ENCODE measurements at regions not wholly inside any gene's neighbourhood (a gene's known extent, or its start where the extent isn't known, plus 50 kb on each side); places are given as distances from the start of the nearest gene placed in this dataset.
A peak's percentile ranks its signal among the peaks of the same experiment; 100 is the strongest.

GRCh38 chr5:159730285-159730684, 186.0 kb upstream of the ADRA1B start:
- DNase-seq (ENCODE audit: low spot score) (no peak), ATAC-seq (no peak)
- Mint-ChIP-seq H3K4me1 (ENCODE audit: low read depth in 2 of 2) (peaks cover 11 to 13% of the 10 kb centered on the region in 2 donors), H3K27ac (no peak overlapping the region), H3K9me3 (peaks cover 3% of the 10 kb centered on the region), H3K4me3 (no peak overlapping the region), H3K27me3 (peaks cover 53 to 75% of the 10 kb centered on the region in 2 donors), H3K36me3 (no peaks in the 10 kb centered on the region)

DNA sequence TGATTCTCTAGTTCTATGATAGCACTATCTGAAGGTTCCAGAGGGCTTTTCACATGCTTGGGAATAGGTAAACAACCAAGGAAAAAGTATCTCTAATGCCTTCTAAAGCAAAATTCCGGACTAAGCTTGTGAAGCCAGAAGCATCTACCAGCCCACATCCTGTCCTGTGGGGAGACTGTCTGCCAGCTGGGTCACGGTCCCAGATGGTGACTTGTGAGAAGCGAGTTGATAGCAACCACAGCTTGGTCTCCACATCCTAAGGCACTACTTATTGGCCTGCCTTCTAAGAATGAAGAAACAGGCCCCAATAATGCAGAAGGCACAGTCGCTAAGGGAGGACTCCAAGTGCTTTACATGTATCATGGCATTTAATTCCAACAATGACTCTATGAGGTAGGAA, 184.1 kb upstream of the ADRA1B start:
- ATAC-seq (peak in 1 of 2 donors; percentile 51), DNase-seq (ENCODE audit: low spot score) (no peak)
- H3K9me3 Mint-ChIP-seq, result peaks cover 3% of the 10 kb centered on the region
- peaks cover 54 to 78% of the 10 kb centered on the region in 2 donors for H3K27me3 Mint-ChIP-seq
- H3K4me3 Mint-ChIP-seq, result no peak overlapping the region
- peaks cover 11 to 13% of the 10 kb centered on the region in 2 donors for H3K4me1 Mint-ChIP-seq (ENCODE audit: low read depth in 2 of 2)
- no peaks in the 10 kb centered on the region for H3K36me3 Mint-ChIP-seq
- H3K27ac Mint-ChIP-seq, result no peak overlapping the region

DNA sequence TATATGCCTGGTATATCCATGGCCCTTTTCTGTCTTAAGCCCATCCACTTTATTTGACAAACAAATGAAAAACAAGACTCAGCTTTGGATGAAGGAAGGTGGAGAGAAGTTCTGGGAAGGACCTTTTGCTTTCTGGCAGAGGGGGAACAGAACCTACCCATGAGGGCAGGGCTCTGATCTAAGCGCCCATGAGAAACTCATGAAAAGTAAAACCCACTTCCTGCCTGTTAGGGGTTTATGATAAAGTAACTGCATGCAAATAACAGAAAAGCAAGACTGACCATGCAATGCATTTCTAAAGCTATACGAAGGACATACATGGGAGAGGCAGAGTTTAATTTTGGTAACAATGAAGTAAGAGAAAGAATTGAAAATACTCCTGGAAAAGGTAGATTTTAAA, 181.9 kb upstream of the ADRA1B start:
- no peak for DNase-seq (ENCODE audit: low spot score)
- ATAC-seq, result no peak
- Mint-ChIP-seq H3K4me3 (no peak overlapping the region), H3K9me3 (peaks cover 3% of the 10 kb centered on the region), H3K27me3 (peaks cover 56 to 76% of the 10 kb centered on the region in 2 donors), H3K27ac (no peak overlapping the region), H3K4me1 (ENCODE audit: low read depth in 2 of 2) (peaks cover 11 to 16% of the 10 kb centered on the region in 2 donors), H3K36me3 (no peaks in the 10 kb centered on the region)

GRCh38 chr5:159735036-159735435, 181.2 kb upstream of the ADRA1B start:
- Mint-ChIP-seq H3K9me3 (peaks cover 3% of the 10 kb centered on the region), H3K36me3 (no peaks in the 10 kb centered on the region), H3K4me1 (ENCODE audit: low read depth in 2 of 2) (peaks cover 11 to 16% of the 10 kb centered on the region in 2 donors), H3K27ac (no peak overlapping the region), H3K4me3 (no peak overlapping the region), H3K27me3 (peaks cover 51 to 70% of the 10 kb centered on the region in 2 donors)
- DNase-seq (ENCODE audit: low spot score) (no peak), ATAC-seq (no peak)

- DNase-seq (ENCODE audit: low spot score) (no peak), ATAC-seq (peak in 1 of 2 donors; percentile 20)
- no peak overlapping the region for H3K4me3 Mint-ChIP-seq
- peaks cover 7% of the 10 kb centered on the region for H3K9me3 Mint-ChIP-seq
- peaks cover 11 to 16% of the 10 kb centered on the region in 2 donors for H3K4me1 Mint-ChIP-seq (ENCODE audit: low read depth in 2 of 2)
- no peak overlapping the region for H3K27ac Mint-ChIP-seq
- no peaks in the 10 kb centered on the region for H3K36me3 Mint-ChIP-seq
- H3K27me3 Mint-ChIP-seq, result peaks cover 50 to 67% of the 10 kb centered on the region in 2 donors
These were observed 180.3 kb upstream of the ADRA1B start for GRCh38 chr5:159735749-159736660.

GRCh38 chr5:159736844-159737243, 179.4 kb upstream of the ADRA1B start:
- Mint-ChIP-seq H3K27ac (no peak overlapping the region), H3K9me3 (peaks cover 7% of the 10 kb centered on the region), H3K4me3 (no peak overlapping the region), H3K36me3 (no peaks in the 10 kb centered on the region), H3K27me3 (peaks cover 47 to 59% of the 10 kb centered on the region in 2 donors), H3K4me1 (ENCODE audit: low read depth in 2 of 2) (peaks cover 11 to 16% of the 10 kb centered on the region in 2 donors)
- DNase-seq (ENCODE audit: low spot score), result no peak
- ATAC-seq, result no peak

GRCh38 chr5:159737263-159737662, 179.0 kb upstream of the ADRA1B start:
- no peak for ATAC-seq

GRCh38 chr5:159741829-159742322, 174.4 kb upstream of the ADRA1B start:
- Mint-ChIP-seq H3K27ac (no peak overlapping the region), H3K36me3 (no peaks in the 10 kb centered on the region), H3K4me3 (no peak overlapping the region), H3K27me3 (peaks cover 35 to 39% of the 10 kb centered on the region in 2 donors), H3K4me1 (ENCODE audit: low read depth in 2 of 2) (peaks cover 0 to 3% of the 10 kb centered on the region in 2 donors), H3K9me3 (peaks cover 4% of the 10 kb centered on the region)
- ATAC-seq (no peak), DNase-seq (ENCODE audit: low spot score) (no peak)

More at GRCh38 chr5:159737263-159737662, 179.0 kb upstream of the ADRA1B start:
- Mint-ChIP-seq H3K9me3 (peaks cover 7% of the 10 kb centered on the region), H3K27ac (no peak overlapping the region), H3K4me3 (no peak overlapping the region), H3K27me3 (peaks cover 44 to 56% of the 10 kb centered on the region in 2 donors), H3K4me1 (ENCODE audit: low read depth in 2 of 2) (peaks cover 8 to 13% of the 10 kb centered on the region in 2 donors), H3K36me3 (no peaks in the 10 kb centered on the region)
- DNase-seq (ENCODE audit: low spot score), result no peak

- DNase-seq (ENCODE audit: low spot score) (no peak), ATAC-seq (no peak)
- Mint-ChIP-seq H3K9me3 (peaks cover 4% of the 10 kb centered on the region), H3K27me3 (peaks cover 27 to 28% of the 10 kb centered on the region in 2 donors), H3K4me1 (ENCODE audit: low read depth in 2 of 2) (peaks cover 0 to 3% of the 10 kb centered on the region in 2 donors), H3K36me3 (no peaks in the 10 kb centered on the region), H3K4me3 (no peak overlapping the region), H3K27ac (no peak overlapping the region)
These were observed 173.0 kb upstream of the ADRA1B start for GRCh38 chr5:159743234-159743633.

DNA sequence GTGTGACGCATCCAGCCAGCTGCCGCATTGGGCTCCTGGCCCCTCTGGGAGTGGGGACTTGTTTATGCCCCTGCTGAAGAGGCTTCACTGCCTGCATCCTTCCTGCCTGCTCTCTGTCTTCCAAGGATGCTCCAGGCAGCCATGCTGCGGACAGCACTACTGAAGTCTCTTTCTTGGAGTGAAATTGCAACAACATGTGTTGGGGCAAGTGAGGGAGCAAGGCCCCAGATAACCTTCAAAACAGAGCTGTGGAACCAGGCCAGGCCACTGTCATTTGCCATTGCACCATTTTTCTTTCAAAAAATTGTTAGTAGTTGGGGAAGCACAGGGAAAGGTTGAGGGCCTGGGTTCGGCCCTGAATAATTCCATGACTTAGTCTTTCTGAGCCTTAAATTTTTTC, 169.6 kb upstream of the ADRA1B start:
- Mint-ChIP-seq H3K4me3 (no peak overlapping the region), H3K4me1 (ENCODE audit: low read depth in 2 of 2) (no peaks in the 10 kb centered on the region), H3K9me3 (no peaks in the 10 kb centered on the region), H3K36me3 (no peaks in the 10 kb centered on the region), H3K27me3 (peaks cover 13 to 18% of the 10 kb centered on the region in 2 donors), H3K27ac (no peak overlapping the region)
- ATAC-seq (no peak), DNase-seq (ENCODE audit: low spot score) (no peak)

DNA sequence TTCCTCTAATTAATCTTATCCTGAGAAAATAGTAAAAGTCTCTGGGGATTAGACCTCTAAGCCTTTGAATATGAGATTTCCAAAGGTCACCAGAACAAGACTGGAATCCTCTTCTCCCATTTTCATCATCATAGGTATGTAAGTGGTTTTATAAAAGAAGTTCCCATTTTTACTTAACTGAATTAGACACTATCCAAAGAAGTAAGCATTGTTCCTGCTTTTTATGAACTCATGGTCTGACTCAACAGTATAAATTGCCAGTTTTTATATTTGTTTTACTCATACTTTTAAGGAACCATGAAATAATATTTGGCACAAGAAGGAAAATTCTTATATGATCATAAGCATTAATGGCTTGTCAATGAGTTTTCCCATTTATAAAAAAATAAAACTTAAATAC, 167.1 kb upstream of the ADRA1B start:
- Mint-ChIP-seq H3K9me3 (peaks cover 3% of the 10 kb centered on the region), H3K27ac (no peak overlapping the region), H3K27me3 (peaks cover 18 to 29% of the 10 kb centered on the region in 2 donors), H3K36me3 (no peaks in the 10 kb centered on the region), H3K4me1 (ENCODE audit: low read depth in 2 of 2) (no peaks in the 10 kb centered on the region), H3K4me3 (no peak overlapping the region)
- ATAC-seq, result no peak
- no peak for DNase-seq (ENCODE audit: low spot score)

- no peak overlapping the region for H3K27ac Mint-ChIP-seq
- DNase-seq (ENCODE audit: low spot score), result no peak
- peaks cover 3% of the 10 kb centered on the region for H3K9me3 Mint-ChIP-seq
- H3K27me3 Mint-ChIP-seq, result peaks cover 19 to 33% of the 10 kb centered on the region in 2 donors
- H3K4me3 Mint-ChIP-seq, result no peak overlapping the region
- no peaks in the 10 kb centered on the region for H3K36me3 Mint-ChIP-seq
- no peaks in the 10 kb centered on the region for H3K4me1 Mint-ChIP-seq (ENCODE audit: low read depth in 2 of 2)
- ATAC-seq, result no peak
These were observed 166.1 kb upstream of the ADRA1B start for GRCh38 chr5:159750226-159750625.

- Mint-ChIP-seq H3K27me3 (peaks cover 19 to 28% of the 10 kb centered on the region in 2 donors), H3K27ac (no peak overlapping the region), H3K36me3 (no peaks in the 10 kb centered on the region), H3K9me3 (peaks cover 3% of the 10 kb centered on the region), H3K4me1 (ENCODE audit: low read depth in 2 of 2) (no peaks in the 10 kb centered on the region), H3K4me3 (no peak overlapping the region)
- DNase-seq (ENCODE audit: low spot score) (no peak), ATAC-seq (no peak)
These were observed 164.8 kb upstream of the ADRA1B start for GRCh38 chr5:159751459-159751858.

DNA sequence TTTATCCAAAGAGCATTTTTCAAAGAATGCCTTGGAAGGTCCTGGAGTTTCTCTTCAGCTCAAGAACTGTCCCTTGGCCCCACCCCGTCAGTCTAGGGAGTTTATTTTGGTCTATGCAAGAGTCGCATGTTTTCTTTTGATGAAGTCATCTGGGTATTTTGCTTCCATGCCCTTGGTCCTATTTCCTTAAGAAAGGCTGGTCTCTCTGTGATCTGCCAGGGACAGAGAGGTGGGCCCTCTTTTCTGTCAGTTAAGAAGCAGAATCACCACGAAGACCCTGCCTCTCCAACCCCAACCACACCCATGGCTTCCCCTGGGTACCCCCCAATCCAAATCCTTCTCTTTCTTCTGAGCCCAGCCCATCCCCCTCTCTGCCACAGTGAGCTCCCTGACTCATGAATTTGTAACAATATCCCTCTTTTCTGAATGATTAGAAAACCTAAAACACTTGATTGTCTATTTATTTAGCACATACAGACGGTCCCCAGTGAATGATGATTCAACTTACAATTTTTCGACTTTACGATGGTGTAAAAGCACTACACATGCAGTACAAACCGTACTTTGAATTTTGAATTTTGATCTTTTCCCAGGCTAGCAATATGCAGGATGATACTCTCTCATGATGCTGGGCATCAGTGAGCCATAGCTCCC, 163.5 kb upstream of the ADRA1B start:
- Mint-ChIP-seq H3K4me1 (ENCODE audit: low read depth in 2 of 2) (no peaks in the 10 kb centered on the region), H3K27me3 (peaks cover 16 to 22% of the 10 kb centered on the region in 2 donors), H3K27ac (no peak overlapping the region), H3K36me3 (no peaks in the 10 kb centered on the region), H3K4me3 (no peak overlapping the region), H3K9me3 (peaks cover 3% of the 10 kb centered on the region)
- ATAC-seq (no peak), DNase-seq (ENCODE audit: low spot score) (no peak)

Data from natural killer cell treated with Interleukin-12 subunit alpha and Interleukin-12 subunit beta and Interleukin-15 and Interleukin-18, amount 100 ng/mL, for 72 hours (primary cell).